HepG2 (cell line): ENCODE measurements at regions not wholly inside any gene's neighbourhood (a gene's known extent, or its start where the extent isn't known, plus 50 kb on each side); places are given as distances from the start of the nearest gene placed in this dataset.

Experiments used
- ATAC-seq: fragments of 200-7000 bp; cut with Tn5 transposase; 3 replicates; pipeline ENCODE4 v1.9.1; 2020; ENCODE audit warnings: mild to moderate bottlenecking, moderate library complexity
- BruUV-seq: library from RNA; stranded (reverse); fragments of 400-500 nt; replicated peaks from 2 replicates; lab custom pipeline; 2021; lab: Mats Ljungman, UMichigan
- CTCF ChIA-PET: fragments of 300-600 bp; formaldehyde crosslinking; extraction: SDS; loops from one replicate; lab custom pipeline; 2021; ENCODE audit warnings: low total read pairs, inconsistent platforms, low intra/inter-chr PET ratio; lab: Yijun Ruan, JAX
- POLR2A ChIA-PET: fragments of 350-600 bp; sonication (Branson Sonifier 250); formaldehyde crosslinking; loops from one replicate; lab custom pipeline; 2020; ENCODE audit warnings: antibody characterized with exemption, inconsistent platforms; lab: Yijun Ruan, JAX
- DNase-seq: peaks from one replicate; pipeline ENCODE4 v3.0.0-alpha.2; 2015; ENCODE audit warnings: low spot score
- FAIRE-seq: peaks from 3 replicates; lab custom pipeline; 2011; peaks lifted over from hg19 to GRCh38; lab: Jason Lieb, UNC
- H2AFZ ChIP-seq: one replicate; pipeline ENCODE4 v1.6.1; 2011; ENCODE audit warnings: low read length, inconsistent platforms
- H3K27ac ChIP-seq: fragments of 300-600 bp; 3 replicates; pipeline ENCODE4 v1.8.0; 2011; ENCODE audit warnings: mixed run types, mild to moderate bottlenecking, mixed read lengths, low read length, inconsistent platforms; ENCODE audit not compliant: insufficient read depth; ENCODE audit errors: extremely low read length
- H3K27me3 ChIP-seq, 2 experiments: fragments of 200-600 bp in 1 of 2; 2 replicates in 1 of 2; 3 replicates in 1 of 2; pipeline versions ENCODE4 v1.6.0 to v1.8.0; 2011; ENCODE audit warnings: low read length in 2 of 2, mild to moderate bottlenecking in 2 of 2, moderate library complexity in 2 of 2, inconsistent platforms in 1 of 2; ENCODE audit not compliant: insufficient read depth in 2 of 2, control insufficient read depth in 1 of 2
- H3K36me3 ChIP-seq, 2 experiments: fragments of 200-600 bp in 1 of 2; replicated peaks in 1 of 2; 2 replicates in 1 of 2; 3 replicates in 1 of 2; pipeline versions ENCODE4 v1.5.1 to v1.8.0; 2011; ENCODE audit warnings: low read length in 2 of 2, inconsistent platforms in 1 of 2; ENCODE audit not compliant: insufficient read depth in 2 of 2, control insufficient read depth in 1 of 2
- H3K4me1 ChIP-seq: 2 replicates; pipeline ENCODE4 v1.5.1; 2012; ENCODE audit warnings: low read length, inconsistent platforms; ENCODE audit not compliant: insufficient read depth
- H3K4me2 ChIP-seq: 2 replicates; pipeline ENCODE4 v1.6.0; 2011; ENCODE audit warnings: low read depth, low read length, inconsistent platforms
- H3K4me3 ChIP-seq, 3 experiments: fragments of 200-600 bp in 1 of 3; sonication (generic), shearing (Covaris generic) in 1 of 3; replicated peaks in 1 of 3; 2 replicates each; pipeline ENCODE4 v1.5.1; 2011 to 2016; ENCODE audit warnings: low read length in 3 of 3, inconsistent platforms in 2 of 3, low read depth in 2 of 3, mild to moderate bottlenecking in 2 of 3, control low read depth in 1 of 3, mixed read lengths in 1 of 3; ENCODE audit not compliant: insufficient read depth in 1 of 3
- H3K79me2 ChIP-seq: one replicate; pipeline ENCODE4 v1.6.1; 2011; ENCODE audit warnings: low read length, inconsistent platforms; ENCODE audit not compliant: insufficient read depth
- H3K9ac ChIP-seq: 2 replicates; pipeline ENCODE4 v1.6.0; 2011; ENCODE audit warnings: mild to moderate bottlenecking, low read depth, low read length, inconsistent platforms; ENCODE audit not compliant: insufficient read depth
- H3K9me3 ChIP-seq: 2 replicates; pipeline ENCODE4 v1.5.1; 2012; ENCODE audit warnings: mild to moderate bottlenecking, low read length
- H4K20me1 ChIP-seq: 2 replicates; pipeline ENCODE4 v1.6.0; 2011; ENCODE audit warnings: inconsistent platforms, mild to moderate bottlenecking, low read length, moderate library complexity; ENCODE audit not compliant: insufficient read depth
- DPF2 ChIP-seq: sonication (generic); formaldehyde crosslinking; IDR thresholded peaks from 2 replicates; pipeline ENCODE4 v1.4.0; 2020; ENCODE audit warnings: mild to moderate bottlenecking, low read depth, missing genetic modification reagents, borderline replicate concordance
- EP300 ChIP-seq, 3 experiments: sonication (generic) in 1 of 3; formaldehyde crosslinking in 1 of 3; IDR thresholded peaks; 2 replicates each; pipeline versions ENCODE4 v1.5.1 to v1.6.1; 2011 to 2020; ENCODE audit warnings: low read depth in 2 of 3, low read length in 2 of 3, borderline replicate concordance in 1 of 3, improper control_type of control experiment in 1 of 3, mild to moderate bottlenecking in 1 of 3, missing genetic modification reagents in 1 of 3, moderate library complexity in 1 of 3
- GATAD1 ChIP-seq: IDR thresholded peaks from 2 replicates; pipeline ENCODE4 v1.6.1; 2016; ENCODE audit warnings: missing genetic modification reagents, missing compliant biosample characterization
- IRX3 ChIP-seq: sonication (generic); formaldehyde crosslinking; IDR thresholded peaks from 2 replicates; pipeline ENCODE4 v1.8.1; 2023; ENCODE audit warnings: mild to moderate bottlenecking, low read depth, missing genetic modification reagents, borderline replicate concordance
- POLR2AphosphoS5 ChIP-seq: IDR thresholded peaks from 2 replicates; pipeline ENCODE4 v1.6.1; 2012; ENCODE audit warnings: low read depth, low read length
- TFAP4 ChIP-seq: sonication (generic); IDR thresholded peaks from 2 replicates; pipeline ENCODE4 v1.6.1; 2016; ENCODE audit warnings: low read depth, borderline replicate concordance
- ZFP37 ChIP-seq: sonication (generic); formaldehyde crosslinking; IDR thresholded peaks from 2 replicates; pipeline ENCODE4 v1.4.0; 2020; ENCODE audit warnings: missing genetic modification reagents, borderline replicate concordance
- ZNF720 ChIP-seq: sonication (generic); formaldehyde crosslinking; IDR thresholded peaks from 2 replicates; pipeline ENCODE4 v1.4.0; 2020; ENCODE audit warnings: missing genetic modification reagents
- WGBS: methylation state at CpG from one replicate; pipeline ENCODE4 v1.1.6; 2017; ENCODE audit warnings: low lambda C conversion rate; 5-methylcytosine and 5-hydroxymethylcytosine counted together
- in situ Hi-C: cut with HindIII; loops from 2 replicates; pipeline ENCODE4 v1.10.0; 2017; ENCODE audit warnings: low pct_unique_long_range_greater_than_20kb; ENCODE audit not compliant: extremely low pct_ligation_motif_present
- intact Hi-C: fragments of 100-400 bp; cut with micrococcal nuclease; formaldehyde crosslinking; loops from one replicate; pipeline ENCODE4 v1.10.0; 2022; ENCODE audit not compliant: unreplicated experiment

- TF ChIP-seq DPF2 (CRISPR knock-in tag) (no peak), IRX3 (no peak), POLR2AphosphoS5 (no peak), ZNF720 (CRISPR knock-in tag) (no peak), TFAP4 (no peak), EP300 (IDR thresholded peaks at IDR 0.05; ENCODE audit: low read depth in 2 of 2, low read length in 2 of 2) (no peak), EP300 (CRISPR knock-in tag; IDR thresholded peaks at IDR 0.05; ENCODE audit: borderline replicate concordance) (no peak), GATAD1 (CRISPR knock-in tag) (no peak), ZFP37 (CRISPR knock-in tag) (no peak)
- TF ChIP-seq, all 625 proteins: peak for 0
- intact Hi-C loops: no loop called here
- FAIRE-seq: no peak
These were observed 529.4 kb upstream of the AMELY start for GRCh38 chrY:7440796-7441530.

More at GRCh38 chrY:7440796-7441530, 529.4 kb upstream of the AMELY start:
- WGBS: 43% methylated on average over 4 of the region's 4 CpGs
- Histone ChIP-seq H4K20me1 (no peaks in the 10 kb centered on the region), H2AFZ (no peak overlapping the region), H3K27me3 (no peaks in the 10 kb centered on the region), H3K4me3 (no peak overlapping the region), H3K4me2 (no peak overlapping the region), H3K4me1 (no peaks in the 10 kb centered on the region), H3K9ac (no peak overlapping the region), H3K79me2 (no peaks in the 10 kb centered on the region), H3K9me3 (no peaks in the 10 kb centered on the region), H3K27ac (no peak overlapping the region), H3K36me3 (no peaks in the 10 kb centered on the region)
- BruUV-seq: no TSS peak
- in situ Hi-C loops: no loop called here
- ChIA-PET POLR2A (no interaction called here), CTCF (no interaction called here)
- ATAC-seq (no peak), DNase-seq (no peak)
